ENCODE measurements at regions not wholly inside any gene's neighbourhood (a gene's known extent, or its start where the extent isn't known, plus 50 kb on each side); places are given as distances from the start of the nearest gene placed in this dataset.

DNA sequence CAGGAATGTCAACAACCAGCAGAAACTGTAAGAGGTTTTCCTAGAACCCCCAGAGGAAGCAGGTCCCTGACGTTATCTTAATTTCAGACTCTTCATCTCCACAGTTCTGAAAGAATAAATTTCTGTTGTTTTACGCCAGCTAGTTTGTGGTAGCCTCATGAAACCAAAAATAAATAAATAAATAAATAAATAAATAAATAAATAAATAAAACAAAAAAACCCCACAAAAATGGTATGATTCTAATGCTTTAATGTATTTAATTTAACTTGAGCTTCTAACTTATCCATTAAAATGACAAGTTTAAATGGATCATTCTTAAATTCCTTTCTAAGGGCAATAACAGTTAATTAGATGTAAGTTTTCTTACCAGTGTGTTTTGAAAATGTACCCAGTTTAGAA lies 293.8 kb upstream of the ADAMTS5 start (continued):
- TF ChIP-seq, protein P1, sequence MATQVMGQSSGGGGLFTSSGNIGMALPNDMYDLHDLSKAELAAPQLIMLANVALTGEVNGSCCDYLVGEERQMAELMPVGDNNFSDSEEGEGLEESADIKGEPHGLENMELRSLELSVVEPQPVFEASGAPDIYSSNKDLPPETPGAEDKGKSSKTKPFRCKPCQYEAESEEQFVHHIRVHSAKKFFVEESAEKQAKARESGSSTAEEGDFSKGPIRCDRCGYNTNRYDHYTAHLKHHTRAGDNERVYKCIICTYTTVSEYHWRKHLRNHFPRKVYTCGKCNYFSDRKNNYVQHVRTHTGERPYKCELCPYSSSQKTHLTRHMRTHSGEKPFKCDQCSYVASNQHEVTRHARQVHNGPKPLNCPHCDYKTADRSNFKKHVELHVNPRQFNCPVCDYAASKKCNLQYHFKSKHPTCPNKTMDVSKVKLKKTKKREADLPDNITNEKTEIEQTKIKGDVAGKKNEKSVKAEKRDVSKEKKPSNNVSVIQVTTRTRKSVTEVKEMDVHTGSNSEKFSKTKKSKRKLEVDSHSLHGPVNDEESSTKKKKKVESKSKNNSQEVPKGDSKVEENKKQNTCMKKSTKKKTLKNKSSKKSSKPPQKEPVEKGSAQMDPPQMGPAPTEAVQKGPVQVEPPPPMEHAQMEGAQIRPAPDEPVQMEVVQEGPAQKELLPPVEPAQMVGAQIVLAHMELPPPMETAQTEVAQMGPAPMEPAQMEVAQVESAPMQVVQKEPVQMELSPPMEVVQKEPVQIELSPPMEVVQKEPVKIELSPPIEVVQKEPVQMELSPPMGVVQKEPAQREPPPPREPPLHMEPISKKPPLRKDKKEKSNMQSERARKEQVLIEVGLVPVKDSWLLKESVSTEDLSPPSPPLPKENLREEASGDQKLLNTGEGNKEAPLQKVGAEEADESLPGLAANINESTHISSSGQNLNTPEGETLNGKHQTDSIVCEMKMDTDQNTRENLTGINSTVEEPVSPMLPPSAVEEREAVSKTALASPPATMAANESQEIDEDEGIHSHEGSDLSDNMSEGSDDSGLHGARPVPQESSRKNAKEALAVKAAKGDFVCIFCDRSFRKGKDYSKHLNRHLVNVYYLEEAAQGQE (IDR thresholded peaks at IDR 0.05; ENCODE audit: unreplicated experiment), result no peak
- TF ChIP-seq, protein P2, sequence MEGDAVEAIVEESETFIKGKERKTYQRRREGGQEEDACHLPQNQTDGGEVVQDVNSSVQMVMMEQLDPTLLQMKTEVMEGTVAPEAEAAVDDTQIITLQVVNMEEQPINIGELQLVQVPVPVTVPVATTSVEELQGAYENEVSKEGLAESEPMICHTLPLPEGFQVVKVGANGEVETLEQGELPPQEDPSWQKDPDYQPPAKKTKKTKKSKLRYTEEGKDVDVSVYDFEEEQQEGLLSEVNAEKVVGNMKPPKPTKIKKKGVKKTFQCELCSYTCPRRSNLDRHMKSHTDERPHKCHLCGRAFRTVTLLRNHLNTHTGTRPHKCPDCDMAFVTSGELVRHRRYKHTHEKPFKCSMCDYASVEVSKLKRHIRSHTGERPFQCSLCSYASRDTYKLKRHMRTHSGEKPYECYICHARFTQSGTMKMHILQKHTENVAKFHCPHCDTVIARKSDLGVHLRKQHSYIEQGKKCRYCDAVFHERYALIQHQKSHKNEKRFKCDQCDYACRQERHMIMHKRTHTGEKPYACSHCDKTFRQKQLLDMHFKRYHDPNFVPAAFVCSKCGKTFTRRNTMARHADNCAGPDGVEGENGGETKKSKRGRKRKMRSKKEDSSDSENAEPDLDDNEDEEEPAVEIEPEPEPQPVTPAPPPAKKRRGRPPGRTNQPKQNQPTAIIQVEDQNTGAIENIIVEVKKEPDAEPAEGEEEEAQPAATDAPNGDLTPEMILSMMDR (conservative IDR thresholded peaks at IDR 0.05; ENCODE audit: low read depth in 2 of 2), result no peak
- TF ChIP-seq EZH2phosphoT487 (IDR thresholded peaks at IDR 0.05; ENCODE audit: unreplicated experiment), result no peak
- no peak for TF ChIP-seq ZNF331 (CRISPR knock-in tag; IDR thresholded peaks at IDR 0.05; ENCODE audit: low read depth)
- no peak for TF ChIP-seq EZH2 (IDR thresholded peaks at IDR 0.05; ENCODE audit: low read depth, unreplicated experiment)
- no peak for TF ChIP-seq POLR2AphosphoS5 (IDR thresholded peaks at IDR 0.05; ENCODE audit: low read depth)

DNA sequence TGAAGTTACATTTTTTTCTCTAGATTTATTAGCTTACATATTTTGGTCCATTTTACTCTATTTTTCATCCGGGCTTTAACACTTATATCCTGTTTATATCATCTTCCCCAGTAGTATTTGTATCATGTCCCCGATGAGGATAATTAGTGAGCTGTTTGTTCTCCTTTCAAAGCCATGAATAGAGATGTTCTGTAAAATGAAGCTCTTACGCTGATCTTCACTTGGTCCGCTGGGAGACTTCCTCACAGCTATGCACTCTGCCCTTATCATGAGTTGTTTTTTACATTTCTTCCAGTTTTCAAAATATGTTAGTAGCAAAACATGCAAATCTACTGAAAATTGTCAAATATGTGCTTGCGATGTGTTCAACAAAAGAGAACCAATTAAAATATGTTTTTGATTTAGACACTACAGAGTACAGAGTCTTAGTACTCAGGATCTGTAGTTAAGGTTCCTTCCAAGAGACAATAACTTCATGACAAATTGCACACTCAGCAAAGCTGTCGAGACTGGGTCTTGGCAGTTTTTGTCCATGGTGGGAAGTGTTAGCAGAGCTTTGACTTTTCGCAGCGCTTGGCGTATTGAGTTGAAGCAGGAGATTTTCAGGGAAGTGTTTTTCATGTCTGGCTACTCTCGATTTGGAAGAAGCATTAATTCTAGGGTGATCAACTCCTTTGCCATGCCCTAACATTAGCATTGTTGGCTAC lies 292.0 kb upstream of the ADAMTS5 start:
- no peaks in the 10 kb centered on the region for H3K27me3 Mint-ChIP-seq (ENCODE audit: insufficient read depth, low read depth, poor library complexity)
- no peaks in the 10 kb centered on the region for H3K36me3 Mint-ChIP-seq (ENCODE audit: low read depth)
- H3K27ac Mint-ChIP-seq, result no peak overlapping the region
- Histone ChIP-seq H2AFZ (peak overlapping the region; percentile 7; the same call in 1 of the 2 replicates), H4K20me1 (replicated peaks; ENCODE audit: insufficient read depth) (no peaks in the 10 kb centered on the region), H3K4me2 (no peak overlapping the region), H3K27me3 (ENCODE audit: insufficient read depth) (no peaks in the 10 kb centered on the region), H3K9me2 (ENCODE audit: insufficient read depth) (no peaks in the 10 kb centered on the region), H3K79me2 (replicated peaks; ENCODE audit: insufficient read depth) (no peaks in the 10 kb centered on the region), H3F3A (replicated peaks; ENCODE audit: low read depth) (no peaks in the 10 kb centered on the region), H3K4me1 (ENCODE audit: insufficient read depth) (no peaks in the 10 kb centered on the region), H3K4me3 (no peak overlapping the region), H3K36me3 (ENCODE audit: insufficient read depth) (no peaks in the 10 kb centered on the region), H3K27ac (ENCODE audit: low read depth) (no peak overlapping the region)
- TF ChIP-seq CREB1 (CRISPR knock-in tag; IDR thresholded peaks at IDR 0.05; ENCODE audit: low read depth), result no peak
- TF ChIP-seq, protein P1 (IDR thresholded peaks at IDR 0.05; ENCODE audit: unreplicated experiment), result no peak
- TF ChIP-seq, protein P3, sequence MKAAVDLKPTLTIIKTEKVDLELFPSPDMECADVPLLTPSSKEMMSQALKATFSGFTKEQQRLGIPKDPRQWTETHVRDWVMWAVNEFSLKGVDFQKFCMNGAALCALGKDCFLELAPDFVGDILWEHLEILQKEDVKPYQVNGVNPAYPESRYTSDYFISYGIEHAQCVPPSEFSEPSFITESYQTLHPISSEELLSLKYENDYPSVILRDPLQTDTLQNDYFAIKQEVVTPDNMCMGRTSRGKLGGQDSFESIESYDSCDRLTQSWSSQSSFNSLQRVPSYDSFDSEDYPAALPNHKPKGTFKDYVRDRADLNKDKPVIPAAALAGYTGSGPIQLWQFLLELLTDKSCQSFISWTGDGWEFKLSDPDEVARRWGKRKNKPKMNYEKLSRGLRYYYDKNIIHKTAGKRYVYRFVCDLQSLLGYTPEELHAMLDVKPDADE (IDR thresholded peaks at IDR 0.05), result no peak
- ATAC-seq (no peak), DNase-seq (ENCODE audit: low spot score) (no peak)
- no peak overlapping the region for H3K4me3 Mint-ChIP-seq
- peaks cover 5% of the 10 kb centered on the region; the same call in 2 of the 3 replicates for H3K4me1 Mint-ChIP-seq
- H3K9me3 Mint-ChIP-seq, result no peaks in the 10 kb centered on the region

All from GM23338 (cell line).